ENCODE measurements at regions not wholly inside any gene's neighbourhood (a gene's known extent, or its start where the extent isn't known, plus 50 kb on each side); places are given as distances from the start of the nearest gene placed in this dataset.

DNA sequence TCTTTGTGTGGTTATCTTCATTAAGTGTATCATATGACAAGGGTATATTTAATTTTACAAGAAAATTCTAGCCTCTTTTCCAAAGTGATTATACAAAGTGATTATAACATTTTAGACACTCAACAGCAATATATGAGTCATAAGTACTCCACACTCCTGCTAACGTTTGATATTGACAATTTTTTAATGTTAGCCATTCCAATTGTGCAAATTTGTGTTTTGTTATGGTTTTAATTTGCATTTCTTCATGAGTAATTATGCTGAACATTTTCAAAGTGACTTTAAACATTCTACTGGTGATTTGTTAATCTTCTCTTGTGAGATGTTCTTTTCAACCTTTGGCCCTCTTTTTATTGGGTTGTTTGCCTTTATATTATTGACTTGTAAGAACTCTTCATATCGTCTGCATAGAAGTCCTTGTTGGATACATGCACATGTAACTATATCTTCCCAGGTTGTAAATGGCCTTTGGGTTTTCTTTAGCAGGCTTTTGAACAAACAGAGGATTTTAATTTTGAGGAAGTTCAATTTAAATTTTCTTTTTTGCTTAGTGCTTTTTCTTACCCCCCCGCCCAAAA is 771.6 kb upstream of the ZNF608 start:
- TF ChIP-seq, protein P1, sequence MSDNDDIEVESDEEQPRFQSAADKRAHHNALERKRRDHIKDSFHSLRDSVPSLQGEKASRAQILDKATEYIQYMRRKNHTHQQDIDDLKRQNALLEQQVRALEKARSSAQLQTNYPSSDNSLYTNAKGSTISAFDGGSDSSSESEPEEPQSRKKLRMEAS (IDR thresholded peaks at IDR 0.05): no peak
- TF ChIP-seq, protein P2, sequence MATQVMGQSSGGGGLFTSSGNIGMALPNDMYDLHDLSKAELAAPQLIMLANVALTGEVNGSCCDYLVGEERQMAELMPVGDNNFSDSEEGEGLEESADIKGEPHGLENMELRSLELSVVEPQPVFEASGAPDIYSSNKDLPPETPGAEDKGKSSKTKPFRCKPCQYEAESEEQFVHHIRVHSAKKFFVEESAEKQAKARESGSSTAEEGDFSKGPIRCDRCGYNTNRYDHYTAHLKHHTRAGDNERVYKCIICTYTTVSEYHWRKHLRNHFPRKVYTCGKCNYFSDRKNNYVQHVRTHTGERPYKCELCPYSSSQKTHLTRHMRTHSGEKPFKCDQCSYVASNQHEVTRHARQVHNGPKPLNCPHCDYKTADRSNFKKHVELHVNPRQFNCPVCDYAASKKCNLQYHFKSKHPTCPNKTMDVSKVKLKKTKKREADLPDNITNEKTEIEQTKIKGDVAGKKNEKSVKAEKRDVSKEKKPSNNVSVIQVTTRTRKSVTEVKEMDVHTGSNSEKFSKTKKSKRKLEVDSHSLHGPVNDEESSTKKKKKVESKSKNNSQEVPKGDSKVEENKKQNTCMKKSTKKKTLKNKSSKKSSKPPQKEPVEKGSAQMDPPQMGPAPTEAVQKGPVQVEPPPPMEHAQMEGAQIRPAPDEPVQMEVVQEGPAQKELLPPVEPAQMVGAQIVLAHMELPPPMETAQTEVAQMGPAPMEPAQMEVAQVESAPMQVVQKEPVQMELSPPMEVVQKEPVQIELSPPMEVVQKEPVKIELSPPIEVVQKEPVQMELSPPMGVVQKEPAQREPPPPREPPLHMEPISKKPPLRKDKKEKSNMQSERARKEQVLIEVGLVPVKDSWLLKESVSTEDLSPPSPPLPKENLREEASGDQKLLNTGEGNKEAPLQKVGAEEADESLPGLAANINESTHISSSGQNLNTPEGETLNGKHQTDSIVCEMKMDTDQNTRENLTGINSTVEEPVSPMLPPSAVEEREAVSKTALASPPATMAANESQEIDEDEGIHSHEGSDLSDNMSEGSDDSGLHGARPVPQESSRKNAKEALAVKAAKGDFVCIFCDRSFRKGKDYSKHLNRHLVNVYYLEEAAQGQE (IDR thresholded peaks at IDR 0.05; ENCODE audit: low read depth): no peak
